ENCODE measurements at regions not wholly inside any gene's neighbourhood (a gene's known extent, or its start where the extent isn't known, plus 50 kb on each side); places are given as distances from the start of the nearest gene placed in this dataset.

DNA sequence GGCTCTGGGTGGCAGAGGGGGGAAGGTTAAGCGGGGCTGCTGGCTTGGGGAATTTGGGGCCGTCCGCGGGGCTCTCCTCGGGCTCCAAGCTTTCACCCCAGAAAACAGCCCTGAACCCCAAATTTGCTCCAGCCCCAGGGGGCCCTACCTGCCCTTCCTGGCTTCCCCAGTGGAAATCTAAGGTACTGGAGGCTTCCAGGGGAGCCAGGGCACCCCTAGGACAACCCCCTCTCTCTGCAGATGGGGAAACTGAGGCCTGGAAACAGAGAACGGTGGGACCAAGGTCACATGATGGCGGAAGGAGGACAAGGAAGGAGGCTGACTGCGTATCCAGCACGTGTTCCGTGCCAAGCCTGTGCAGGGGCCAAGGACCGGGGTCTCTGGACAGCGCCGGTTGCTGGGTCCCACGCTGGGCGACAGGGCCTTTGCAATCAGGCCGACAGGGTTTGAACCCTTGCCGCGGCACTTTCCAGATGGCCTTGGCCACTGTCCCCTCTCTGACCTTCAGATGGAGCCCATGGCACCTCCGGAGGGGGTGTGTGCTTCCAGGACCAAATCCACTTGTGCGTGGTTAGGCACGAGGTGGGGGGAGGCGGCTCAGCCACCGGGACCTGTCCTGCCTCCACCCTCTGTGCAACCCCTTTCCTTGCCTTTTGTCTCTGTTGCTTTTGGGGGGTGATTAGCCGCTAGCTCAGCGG lies 183.1 kb downstream of the C9orf50 start:
- TF ChIP-seq, protein P1, sequence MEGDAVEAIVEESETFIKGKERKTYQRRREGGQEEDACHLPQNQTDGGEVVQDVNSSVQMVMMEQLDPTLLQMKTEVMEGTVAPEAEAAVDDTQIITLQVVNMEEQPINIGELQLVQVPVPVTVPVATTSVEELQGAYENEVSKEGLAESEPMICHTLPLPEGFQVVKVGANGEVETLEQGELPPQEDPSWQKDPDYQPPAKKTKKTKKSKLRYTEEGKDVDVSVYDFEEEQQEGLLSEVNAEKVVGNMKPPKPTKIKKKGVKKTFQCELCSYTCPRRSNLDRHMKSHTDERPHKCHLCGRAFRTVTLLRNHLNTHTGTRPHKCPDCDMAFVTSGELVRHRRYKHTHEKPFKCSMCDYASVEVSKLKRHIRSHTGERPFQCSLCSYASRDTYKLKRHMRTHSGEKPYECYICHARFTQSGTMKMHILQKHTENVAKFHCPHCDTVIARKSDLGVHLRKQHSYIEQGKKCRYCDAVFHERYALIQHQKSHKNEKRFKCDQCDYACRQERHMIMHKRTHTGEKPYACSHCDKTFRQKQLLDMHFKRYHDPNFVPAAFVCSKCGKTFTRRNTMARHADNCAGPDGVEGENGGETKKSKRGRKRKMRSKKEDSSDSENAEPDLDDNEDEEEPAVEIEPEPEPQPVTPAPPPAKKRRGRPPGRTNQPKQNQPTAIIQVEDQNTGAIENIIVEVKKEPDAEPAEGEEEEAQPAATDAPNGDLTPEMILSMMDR (IDR thresholded peaks at IDR 0.05; ENCODE audit: control extremely low read depth in 1 of 3, insufficient read depth in 1 of 3, low read depth in 1 of 3, low read length in 3 of 3), result peak in 1 of 3 experiments; percentile 21; a peak in 1 of 4 replicates
- TF ChIP-seq POLR2A (IDR thresholded peaks at IDR 0.05; ENCODE audit: control extremely low read depth in 1 of 2, low read depth in 2 of 2, low read length in 2 of 2) (no peak), EZH2 (IDR thresholded peaks at IDR 0.05; ENCODE audit: low read depth, low read length, severe bottlenecking) (peak; percentile 41), RNF2 (IDR thresholded peaks at IDR 0.05; ENCODE audit: borderline replicate concordance, low read depth, low read length, missing control alignments, poor library complexity, severe bottlenecking) (no peak), CHD2 (IDR thresholded peaks at IDR 0.05; ENCODE audit: low read length) (no peak), RAD21 (IDR thresholded peaks at IDR 0.05 in 1 of 2, conservative IDR thresholded peaks at IDR 0.05 in 1 of 2; ENCODE audit: low read depth in 2 of 2, low read length in 2 of 2) (no peak), CEBPB (IDR thresholded peaks at IDR 0.05; ENCODE audit: low read depth, low read length) (no peak), EP300 (IDR thresholded peaks at IDR 0.05; ENCODE audit: borderline replicate concordance in 1 of 2, low read depth in 2 of 2, low read length in 2 of 2) (no peak), CBX8 (IDR thresholded peaks at IDR 0.05; ENCODE audit: borderline replicate concordance, low read depth, low read length) (no peak), POLR2AphosphoS5 (IDR thresholded peaks at IDR 0.05; ENCODE audit: low read depth, low read length) (no peak), SP4 (IDR thresholded peaks at IDR 0.05; ENCODE audit: low read length) (no peak), CHD1 (IDR thresholded peaks at IDR 0.05; ENCODE audit: low read depth, low read length) (no peak), PHF8 (conservative IDR thresholded peaks at IDR 0.05; ENCODE audit: low read depth, low read length) (no peak)
